HCT116 (cell line): ENCODE measurements at regions not wholly inside any gene's neighbourhood (a gene's known extent, or its start where the extent isn't known, plus 50 kb on each side); places are given as distances from the start of the nearest gene placed in this dataset.

Experiments
- ATAC-seq: fragments of 200-7000 bp; cut with Tn5 transposase; 2 replicates; pipeline ENCODE4 v1.9.1; 2020; ENCODE audit warnings: mild to moderate bottlenecking, moderate library complexity
- BruUV-seq: library from RNA; stranded (reverse); fragments of 400-500 nt; replicated peaks from 2 replicates; lab custom pipeline; 2021; lab: Mats Ljungman, UMichigan
- CTCF ChIA-PET: fragments of 300-600 bp; sonication (Branson Sonifier 250); formaldehyde crosslinking; loops from one replicate; lab custom pipeline; 2021; ENCODE audit warnings: antibody characterized with exemption; lab: Charles Lee
- POLR2A ChIA-PET: fragments of 300-600, 350-600 bp; sonication (Branson Sonifier 250); formaldehyde crosslinking; loops from one replicate; lab custom pipeline; 2021; ENCODE audit warnings: antibody characterized with exemption; lab: Charles Lee
- RAD21 ChIA-PET, 2 experiments: fragments of 300-600 bp; sonication (Branson Sonifier 250); formaldehyde crosslinking; loops; one replicate each; lab custom pipeline; 2023; ENCODE audit warnings: low total read pairs in 2 of 2; ENCODE audit not compliant: uncharacterized antibody in 2 of 2, unreplicated experiment in 2 of 2, low non-redundant PET in 1 of 2; lab: Charles Lee
- DNase-seq: peaks from one replicate; pipeline ENCODE4 v3.0.0-alpha.2; 2010; ENCODE audit warnings: low read depth, low spot score
- H2AFZ ChIP-seq: fragments of 200-600 bp; shearing (Covaris generic), sonication (generic); 2 replicates; pipeline ENCODE4 v1.6.1; 2017; ENCODE audit warnings: low read depth, mixed run types, mixed read lengths, antibody characterized with exemption, low read length; ENCODE audit not compliant: poor library complexity, severe bottlenecking
- H3K27ac ChIP-seq: 2 replicates; pipeline ENCODE4 v1.5.1; 2012; ENCODE audit warnings: low read depth, low read length
- H3K27me3 ChIP-seq: fragments of 200-600 bp; sonication (generic); 2 replicates; pipeline ENCODE4 v1.6.1; 2016; ENCODE audit warnings: mixed run types, low read length, mixed read lengths; ENCODE audit not compliant: insufficient read depth
- H3K36me3 ChIP-seq, 2 experiments: fragments of 200-500 bp in 1 of 2; fragments of 200-600 bp in 1 of 2; sonication (Bioruptor generic) in 1 of 2; sonication (generic) in 1 of 2; 2 replicates each; pipeline versions ENCODE4 v1.5.1 to v1.6.1; 2014 to 2016; ENCODE audit warnings: low read length in 2 of 2, inconsistent platforms in 1 of 2, mixed read lengths in 1 of 2, mixed run types in 1 of 2; ENCODE audit not compliant: insufficient read depth in 2 of 2, control insufficient read depth in 1 of 2
- H3K4me1 ChIP-seq, 2 experiments: fragments of 200-600 bp in 1 of 2; sonication (generic) in 1 of 2; 2 replicates each; pipeline versions ENCODE4 v1.5.1 to v1.6.1; 2012 to 2017; ENCODE audit warnings: low read length in 2 of 2, inconsistent platforms in 1 of 2, mild to moderate bottlenecking in 1 of 2, mixed read lengths in 1 of 2, mixed run types in 1 of 2, moderate library complexity in 1 of 2; ENCODE audit not compliant: insufficient read depth in 2 of 2, control insufficient read depth in 1 of 2
- H3K4me2 ChIP-seq: fragments of 200-600 bp; sonication (generic); 2 replicates; pipeline ENCODE4 v1.6.1; 2017; ENCODE audit warnings: mixed run types, low read length, mixed read lengths
- H3K4me3 ChIP-seq, 2 experiments: fragments of 200-600 bp in 1 of 2; sonication (generic) in 1 of 2; replicated peaks in 1 of 2; 2 replicates each; pipeline ENCODE4 v1.5.1; 2011 to 2016; ENCODE audit warnings: low read length in 2 of 2, control low read depth in 1 of 2, low read depth in 1 of 2, mild to moderate bottlenecking in 1 of 2, mixed read lengths in 1 of 2, mixed run types in 1 of 2
- H3K79me2 ChIP-seq: fragments of 200-600 bp; sonication (generic); 2 replicates; pipeline ENCODE4 v1.6.1; 2017; ENCODE audit warnings: mild to moderate bottlenecking, mixed run types, low read length, moderate library complexity, mixed read lengths; ENCODE audit not compliant: insufficient read depth
- H3K9ac ChIP-seq: fragments of 200-600 bp; sonication (generic); 2 replicates; pipeline ENCODE4 v1.6.1; 2016; ENCODE audit warnings: low read length, mixed read lengths
- H3K9me2 ChIP-seq: fragments of 200-600 bp; sonication (generic), shearing (Covaris generic); 2 replicates; pipeline ENCODE4 v1.6.1; 2017; ENCODE audit warnings: mixed run types, mild to moderate bottlenecking, moderate library complexity; ENCODE audit not compliant: insufficient read depth
- H3K9me3 ChIP-seq, 2 experiments: fragments of 200-500 bp in 1 of 2; fragments of 200-600 bp in 1 of 2; sonication (Bioruptor generic) in 1 of 2; sonication (generic) in 1 of 2; 2 replicates each; pipeline ENCODE4 v1.6.1; 2014 to 2017; ENCODE audit warnings: low read length in 2 of 2, mixed read lengths in 2 of 2, inconsistent platforms in 1 of 2, low read depth in 1 of 2, mild to moderate bottlenecking in 1 of 2, mixed run types in 1 of 2, moderate library complexity in 1 of 2; ENCODE audit not compliant: control insufficient read depth in 1 of 2, insufficient read depth in 1 of 2
- H4K20me1 ChIP-seq: fragments of 200-600 bp; sonication (generic), shearing (Covaris generic); 2 replicates; pipeline ENCODE4 v1.6.1; 2017; ENCODE audit warnings: mixed run types, mild to moderate bottlenecking, moderate library complexity; ENCODE audit not compliant: insufficient read depth
- EZH2phosphoT487 ChIP-seq: fragments of 200-600 bp; IDR thresholded peaks from 2 replicates; pipeline ENCODE4 v1.6.1; 2018; ENCODE audit warnings: antibody characterized with exemption, borderline replicate concordance
- FOSL1 ChIP-seq: IDR thresholded peaks from 2 replicates; pipeline ENCODE4 v1.6.1; 2012; ENCODE audit warnings: low read depth
- RAD21 ChIP-seq: IDR thresholded peaks from 2 replicates; pipeline ENCODE4 v1.6.1; 2012; ENCODE audit warnings: low read depth, mild to moderate bottlenecking
- SIN3A ChIP-seq: IDR thresholded peaks from 2 replicates; pipeline ENCODE4 v1.6.1; 2012; ENCODE audit warnings: low read depth
- SRF ChIP-seq: IDR thresholded peaks from 2 replicates; pipeline ENCODE4 v1.6.1; 2012; ENCODE audit warnings: low read depth
- YY1 ChIP-seq: IDR thresholded peaks from 2 replicates; pipeline ENCODE4 v1.6.1; 2011; ENCODE audit warnings: low read length, low read depth, moderate library complexity, mild to moderate bottlenecking; ENCODE audit not compliant: insufficient replicate concordance; ENCODE audit errors: extremely low read depth
- intact Hi-C: fragments of 100-400 bp; cut with micrococcal nuclease; formaldehyde crosslinking; loops from 2 replicates; pipeline ENCODE4 v1.10.0; 2022
- TF ChIP-seq, protein P1 (sequence below), 3 experiments: fragments of 200-600 bp in 1 of 3; sonication (generic) in 1 of 3; IDR thresholded peaks in 2 of 3; conservative IDR thresholded peaks in 1 of 3; 2 replicates each; pipeline ENCODE4 v1.5.1; 2012 to 2017; ENCODE audit warnings: low read depth in 2 of 3, low read length in 2 of 3, antibody characterized with exemption in 1 of 3, borderline replicate concordance in 1 of 3, control low read depth in 1 of 3, mild to moderate bottlenecking in 1 of 3, mixed read lengths in 1 of 3, mixed run types in 1 of 3, moderate library complexity in 1 of 3; ENCODE audit not compliant: insufficient read depth in 1 of 3
- TF ChIP-seq, protein P2 (sequence below): IDR thresholded peaks from 2 replicates; pipeline ENCODE4 v1.6.1; 2012

DNA sequence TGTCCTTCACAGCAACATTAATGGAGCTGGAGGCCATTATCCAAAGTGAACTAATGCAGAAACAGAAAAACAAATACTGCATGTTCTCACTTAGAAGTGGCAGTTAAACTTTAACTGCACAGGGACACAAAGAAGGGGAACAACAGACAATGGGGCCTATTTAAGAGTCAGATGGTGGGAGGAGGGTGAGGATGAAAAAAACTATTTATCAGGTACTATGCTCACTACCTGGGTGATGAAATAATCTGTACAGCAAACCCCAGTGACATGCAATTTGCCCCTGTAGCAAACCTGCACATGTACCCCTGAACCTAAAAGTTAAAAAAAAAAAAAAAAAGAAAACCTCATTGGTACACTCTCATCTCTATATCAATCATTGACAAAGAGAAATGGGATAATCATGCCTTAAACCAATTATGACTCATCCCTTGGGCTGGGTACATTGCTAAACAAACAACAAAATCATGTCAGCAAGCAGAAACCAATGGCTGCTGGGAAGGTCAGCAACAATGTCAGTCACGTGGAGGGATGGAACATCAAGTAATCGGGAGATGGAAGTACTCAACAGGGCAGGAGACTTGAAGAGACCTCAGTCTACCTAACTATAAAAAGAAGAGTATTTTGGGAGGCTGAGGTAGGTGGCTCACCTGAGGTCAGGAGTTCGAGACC is 479.2 kb downstream of the RMST start:
- H3K9ac ChIP-seq = no peak overlapping the region
- no peak for DNase-seq
- H3K9me3 ChIP-seq = no peaks in the 10 kb centered on the region
- no peak overlapping the region for H3K4me2 ChIP-seq
- no peak overlapping the region for H3K4me3 ChIP-seq
- TF ChIP-seq EZH2phosphoT487 (no peak), YY1 (no peak), SRF (no peak)
- TF ChIP-seq, protein P1, sequence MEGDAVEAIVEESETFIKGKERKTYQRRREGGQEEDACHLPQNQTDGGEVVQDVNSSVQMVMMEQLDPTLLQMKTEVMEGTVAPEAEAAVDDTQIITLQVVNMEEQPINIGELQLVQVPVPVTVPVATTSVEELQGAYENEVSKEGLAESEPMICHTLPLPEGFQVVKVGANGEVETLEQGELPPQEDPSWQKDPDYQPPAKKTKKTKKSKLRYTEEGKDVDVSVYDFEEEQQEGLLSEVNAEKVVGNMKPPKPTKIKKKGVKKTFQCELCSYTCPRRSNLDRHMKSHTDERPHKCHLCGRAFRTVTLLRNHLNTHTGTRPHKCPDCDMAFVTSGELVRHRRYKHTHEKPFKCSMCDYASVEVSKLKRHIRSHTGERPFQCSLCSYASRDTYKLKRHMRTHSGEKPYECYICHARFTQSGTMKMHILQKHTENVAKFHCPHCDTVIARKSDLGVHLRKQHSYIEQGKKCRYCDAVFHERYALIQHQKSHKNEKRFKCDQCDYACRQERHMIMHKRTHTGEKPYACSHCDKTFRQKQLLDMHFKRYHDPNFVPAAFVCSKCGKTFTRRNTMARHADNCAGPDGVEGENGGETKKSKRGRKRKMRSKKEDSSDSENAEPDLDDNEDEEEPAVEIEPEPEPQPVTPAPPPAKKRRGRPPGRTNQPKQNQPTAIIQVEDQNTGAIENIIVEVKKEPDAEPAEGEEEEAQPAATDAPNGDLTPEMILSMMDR (IDR thresholded peaks at IDR 0.05 in 2 of 3, conservative IDR thresholded peaks at IDR 0.05 in 1 of 3; ENCODE audit: borderline replicate concordance in 1 of 3, insufficient read depth in 1 of 3, low read depth in 2 of 3, low read length in 2 of 3) = no peak
- TF ChIP-seq, all 23 proteins: peak for 0
- Histone ChIP-seq H3K36me3 (no peaks in the 10 kb centered on the region), H2AFZ (no peak overlapping the region), H4K20me1 (no peaks in the 10 kb centered on the region), H3K27me3 (no peaks in the 10 kb centered on the region), H3K4me1 (no peaks in the 10 kb centered on the region), H3K79me2 (no peaks in the 10 kb centered on the region), H3K27ac (no peak overlapping the region), H3K9me2 (no peaks in the 10 kb centered on the region)
- POLR2A ChIA-PET = interaction anchor here (0.6 kb wide), 1 partner anchor 20 kb away, joined by 4 read pairs; no protein-coding TSS in a partner anchor
- ATAC-seq = no peak
- RAD21 ChIA-PET = no interaction called here
- intact Hi-C loops = no loop called here
- CTCF ChIA-PET = no interaction called here
- no TSS peak for BruUV-seq

DNA sequence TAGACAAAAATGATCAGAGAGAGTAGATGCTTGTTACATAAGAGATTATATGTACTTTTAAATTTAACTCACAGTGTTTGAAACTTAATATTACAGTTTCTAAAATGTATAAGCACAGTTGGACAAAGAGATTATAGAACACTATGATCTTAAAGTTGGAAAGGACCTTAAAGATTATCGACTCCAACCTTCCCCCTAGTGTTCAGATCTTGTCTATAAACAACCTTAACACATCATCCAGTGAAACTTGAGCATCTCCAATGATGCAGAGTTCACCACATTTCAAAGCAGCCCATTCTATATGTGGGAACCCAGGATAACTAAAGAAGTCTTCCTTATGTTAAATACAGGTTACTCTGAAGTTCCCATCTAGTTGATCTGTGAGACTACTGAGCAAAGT is 480.8 kb downstream of the RMST start:
- Histone ChIP-seq H3K9me3 (no peaks in the 10 kb centered on the region), H3K27me3 (no peaks in the 10 kb centered on the region)
- POLR2A ChIA-PET = no interaction called here
- TF ChIP-seq SIN3A (no peak), FOSL1 (no peak), RAD21 (0 out of 2 replicates have a peak, but pooled peaks have one; percentile 3)
- TF ChIP-seq, protein P2, sequence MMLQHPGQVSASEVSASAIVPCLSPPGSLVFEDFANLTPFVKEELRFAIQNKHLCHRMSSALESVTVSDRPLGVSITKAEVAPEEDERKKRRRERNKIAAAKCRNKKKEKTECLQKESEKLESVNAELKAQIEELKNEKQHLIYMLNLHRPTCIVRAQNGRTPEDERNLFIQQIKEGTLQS = no peak
- TF ChIP-seq, protein P1 (IDR thresholded peaks at IDR 0.05 in 2 of 3, conservative IDR thresholded peaks at IDR 0.05 in 1 of 3; ENCODE audit: borderline replicate concordance in 1 of 3, insufficient read depth in 1 of 3, low read depth in 2 of 3, low read length in 2 of 3) = peak in 1 of 3 experiments; percentile 25; a peak in 1 of 6 replicates
- TF ChIP-seq, all 23 proteins: peak for 2
- Histone ChIP-seq H3K9ac (no peak overlapping the region), H3K4me3 (no peak overlapping the region), H3K4me2 (no peak overlapping the region), H3K27ac (no peak overlapping the region), H3K4me1 (no peaks in the 10 kb centered on the region), H3K9me2 (no peaks in the 10 kb centered on the region), H3K79me2 (no peaks in the 10 kb centered on the region), H3K36me3 (no peaks in the 10 kb centered on the region), H2AFZ (no peak overlapping the region), H4K20me1 (no peaks in the 10 kb centered on the region)
- ATAC-seq (no peak), DNase-seq (no peak)
- RAD21 ChIA-PET = interaction anchor here in 1 of 2 experiments (0.7 kb wide), 1 partner anchor 790 kb away, joined by 3 read pairs; no protein-coding TSS in a partner anchor
- BruUV-seq = no TSS peak
- intact Hi-C loops = no loop called here
- CTCF ChIA-PET = no interaction called here
